Ishikawa (cell line): ENCODE measurements at regions not wholly inside any gene's neighbourhood (a gene's known extent, or its start where the extent isn't known, plus 50 kb on each side); places are given as distances from the start of the nearest gene placed in this dataset.

Experiments
- CEBPB ChIP-seq: IDR thresholded peaks from 2 replicates; pipeline ENCODE4 v1.6.1; 2012
- EP300 ChIP-seq: IDR thresholded peaks from 2 replicates; pipeline ENCODE4 v1.6.1; 2012; ENCODE audit warnings: borderline replicate concordance
- FOXM1 ChIP-seq: IDR thresholded peaks from 2 replicates; pipeline ENCODE4 v1.6.1; 2012; ENCODE audit warnings: low read depth, borderline replicate concordance
- MAX ChIP-seq: IDR thresholded peaks from 2 replicates; pipeline ENCODE4 v1.6.1; 2012
- NFIC ChIP-seq: IDR thresholded peaks from 2 replicates; pipeline ENCODE4 v1.6.1; 2012
- RAD21 ChIP-seq: IDR thresholded peaks from 2 replicates; pipeline ENCODE4 v1.6.1; 2012; ENCODE audit warnings: low read depth
- TAF1 ChIP-seq: IDR thresholded peaks from 2 replicates; pipeline ENCODE4 v1.6.1; 2012; ENCODE audit warnings: low read depth, mild to moderate bottlenecking
- TEAD4 ChIP-seq: IDR thresholded peaks from 2 replicates; pipeline ENCODE4 v1.6.1; 2012
- YY1 ChIP-seq: IDR thresholded peaks from 2 replicates; pipeline ENCODE4 v1.6.1; 2012; ENCODE audit warnings: low read depth
- ZBTB7A ChIP-seq: IDR thresholded peaks from 2 replicates; pipeline ENCODE4 v1.6.1; 2012; ENCODE audit warnings: low read depth
- TF ChIP-seq, protein P1 (sequence below): IDR thresholded peaks from 2 replicates; pipeline ENCODE4 v1.6.1; 2012; ENCODE audit warnings: low read depth, mild to moderate bottlenecking
- TF ChIP-seq, protein P2 (sequence below): IDR thresholded peaks from 2 replicates; pipeline ENCODE4 v1.6.1; 2012

DNA sequence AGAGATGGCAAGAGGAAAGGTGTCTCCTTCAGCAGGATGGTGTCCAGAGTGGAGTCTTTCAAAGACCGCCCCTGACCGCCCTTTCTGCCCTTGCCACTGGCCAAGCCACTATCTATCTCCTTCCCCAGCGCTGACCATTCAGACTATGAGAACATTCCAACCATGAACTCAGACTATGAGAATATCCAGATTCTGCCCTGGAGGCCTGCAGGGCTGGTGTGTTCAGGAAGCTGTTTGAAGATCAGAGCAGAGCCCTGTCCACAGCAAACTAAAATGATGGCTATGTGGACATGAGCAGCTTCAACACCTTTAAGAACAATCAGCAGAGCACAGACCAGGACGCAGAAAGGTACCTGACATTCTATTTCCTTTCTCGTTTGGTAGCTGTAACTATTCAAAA is 57.3 kb upstream of the WNT7A start:
- TF ChIP-seq ZBTB7A (no peak), EP300 (no peak), MAX (no peak), TEAD4 (no peak), YY1 (no peak), TAF1 (no peak), NFIC (no peak), RAD21 (no peak), CEBPB (no peak), FOXM1 (no peak)
- TF ChIP-seq, protein P1, sequence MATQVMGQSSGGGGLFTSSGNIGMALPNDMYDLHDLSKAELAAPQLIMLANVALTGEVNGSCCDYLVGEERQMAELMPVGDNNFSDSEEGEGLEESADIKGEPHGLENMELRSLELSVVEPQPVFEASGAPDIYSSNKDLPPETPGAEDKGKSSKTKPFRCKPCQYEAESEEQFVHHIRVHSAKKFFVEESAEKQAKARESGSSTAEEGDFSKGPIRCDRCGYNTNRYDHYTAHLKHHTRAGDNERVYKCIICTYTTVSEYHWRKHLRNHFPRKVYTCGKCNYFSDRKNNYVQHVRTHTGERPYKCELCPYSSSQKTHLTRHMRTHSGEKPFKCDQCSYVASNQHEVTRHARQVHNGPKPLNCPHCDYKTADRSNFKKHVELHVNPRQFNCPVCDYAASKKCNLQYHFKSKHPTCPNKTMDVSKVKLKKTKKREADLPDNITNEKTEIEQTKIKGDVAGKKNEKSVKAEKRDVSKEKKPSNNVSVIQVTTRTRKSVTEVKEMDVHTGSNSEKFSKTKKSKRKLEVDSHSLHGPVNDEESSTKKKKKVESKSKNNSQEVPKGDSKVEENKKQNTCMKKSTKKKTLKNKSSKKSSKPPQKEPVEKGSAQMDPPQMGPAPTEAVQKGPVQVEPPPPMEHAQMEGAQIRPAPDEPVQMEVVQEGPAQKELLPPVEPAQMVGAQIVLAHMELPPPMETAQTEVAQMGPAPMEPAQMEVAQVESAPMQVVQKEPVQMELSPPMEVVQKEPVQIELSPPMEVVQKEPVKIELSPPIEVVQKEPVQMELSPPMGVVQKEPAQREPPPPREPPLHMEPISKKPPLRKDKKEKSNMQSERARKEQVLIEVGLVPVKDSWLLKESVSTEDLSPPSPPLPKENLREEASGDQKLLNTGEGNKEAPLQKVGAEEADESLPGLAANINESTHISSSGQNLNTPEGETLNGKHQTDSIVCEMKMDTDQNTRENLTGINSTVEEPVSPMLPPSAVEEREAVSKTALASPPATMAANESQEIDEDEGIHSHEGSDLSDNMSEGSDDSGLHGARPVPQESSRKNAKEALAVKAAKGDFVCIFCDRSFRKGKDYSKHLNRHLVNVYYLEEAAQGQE, result no peak
- TF ChIP-seq, protein P2, sequence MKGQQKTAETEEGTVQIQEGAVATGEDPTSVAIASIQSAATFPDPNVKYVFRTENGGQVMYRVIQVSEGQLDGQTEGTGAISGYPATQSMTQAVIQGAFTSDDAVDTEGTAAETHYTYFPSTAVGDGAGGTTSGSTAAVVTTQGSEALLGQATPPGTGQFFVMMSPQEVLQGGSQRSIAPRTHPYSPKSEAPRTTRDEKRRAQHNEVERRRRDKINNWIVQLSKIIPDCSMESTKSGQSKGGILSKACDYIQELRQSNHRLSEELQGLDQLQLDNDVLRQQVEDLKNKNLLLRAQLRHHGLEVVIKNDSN, result no peak
